Fibroblast of lung (primary cell): ENCODE measurements at regions not wholly inside any gene's neighbourhood (a gene's known extent, or its start where the extent isn't known, plus 50 kb on each side); places are given as distances from the start of the nearest gene placed in this dataset.

ENCODE experiments used
- DNase-seq, 2 donors: peaks; one replicate each; pipeline versions ENCODE4 v3.0.0 to v3.0.0-alpha.2; 2010; ENCODE audit warnings: low read depth in 2 of 2
- H2AFZ ChIP-seq: 2 replicates; pipeline ENCODE4 v1.5.1; 2012; ENCODE audit warnings: low read length, control low read depth, inconsistent platforms
- H3K27ac ChIP-seq: 2 replicates; pipeline ENCODE4 v1.5.1; 2011; ENCODE audit warnings: low read length, control low read depth; ENCODE audit not compliant: insufficient read depth
- H3K27me3 ChIP-seq: 2 replicates; pipeline ENCODE4 v1.5.1; 2011; ENCODE audit warnings: mild to moderate bottlenecking, low read length; ENCODE audit not compliant: control insufficient read depth, insufficient read depth
- H3K36me3 ChIP-seq: 2 replicates; pipeline ENCODE4 v1.5.1; 2011; ENCODE audit warnings: low read length; ENCODE audit not compliant: control insufficient read depth, insufficient read depth
- H3K4me1 ChIP-seq: 2 replicates; pipeline ENCODE4 v1.5.1; 2011; ENCODE audit warnings: low read length; ENCODE audit not compliant: control insufficient read depth, insufficient read depth; ENCODE audit errors: extremely low read depth
- H3K4me2 ChIP-seq: 2 replicates; pipeline ENCODE4 v1.5.1; 2011; ENCODE audit warnings: low read length, control low read depth; ENCODE audit not compliant: insufficient read depth; ENCODE audit errors: extremely low read depth
- H3K4me3 ChIP-seq, 4 experiments: fragments of 200-600 bp in 1 of 4; sonication (generic) in 1 of 4; replicated peaks in 1 of 4; 2 replicates each; pipeline ENCODE4 v1.5.1; 2011 to 2016; ENCODE audit warnings: low read length in 4 of 4, low read depth in 3 of 4, mild to moderate bottlenecking in 3 of 4, control low read depth in 2 of 4, inconsistent platforms in 1 of 4, mixed read lengths in 1 of 4; ENCODE audit not compliant: insufficient read depth in 1 of 4; ENCODE audit errors: control extremely low read depth in 1 of 4
- H3K79me2 ChIP-seq: 2 replicates; pipeline ENCODE4 v1.5.1; 2012; ENCODE audit warnings: mild to moderate bottlenecking, low read length, inconsistent platforms; ENCODE audit not compliant: control insufficient read depth, insufficient read depth
- H3K9ac ChIP-seq: 2 replicates; pipeline ENCODE4 v1.5.1; 2011; ENCODE audit warnings: mild to moderate bottlenecking, low read length, control low read depth; ENCODE audit not compliant: insufficient read depth
- H3K9me3 ChIP-seq: 2 replicates; pipeline ENCODE4 v1.5.1; 2012; ENCODE audit warnings: low read depth, low read length; ENCODE audit not compliant: control insufficient read depth, insufficient read depth
- H4K20me1 ChIP-seq: 2 replicates; pipeline ENCODE4 v1.5.1; 2011; ENCODE audit warnings: low read length; ENCODE audit not compliant: control insufficient read depth, insufficient read depth; ENCODE audit errors: extremely low read depth
- CTCF ChIP-seq, 2 donors: IDR thresholded peaks in 1 of 2; conservative IDR thresholded peaks in 1 of 2; 1 replicate in 1 of 2; 2 replicates in 1 of 2; pipeline ENCODE4 v1.5.1; 2011 to 2012; ENCODE audit warnings: low read length in 2 of 2, control low read depth in 1 of 2, inconsistent platforms in 1 of 2, low read depth in 1 of 2, mild to moderate bottlenecking in 1 of 2
- EZH2 ChIP-seq: IDR thresholded peaks from 2 replicates; pipeline ENCODE4 v1.5.1; 2012; ENCODE audit warnings: low read length, control low read depth, mild to moderate bottlenecking; ENCODE audit errors: missing control alignments

GRCh38 chr11:90846628-90847027 lies 623.8 kb upstream of the CHORDC1 start:
- Histone ChIP-seq H3K27ac (no peak overlapping the region), H3K4me1 (no peaks in the 10 kb centered on the region), H3K79me2 (no peaks in the 10 kb centered on the region), H3K9me3 (no peaks in the 10 kb centered on the region), H2AFZ (no peak overlapping the region), H3K9ac (no peak overlapping the region), H4K20me1 (no peaks in the 10 kb centered on the region), H3K4me2 (no peak overlapping the region), H3K36me3 (no peaks in the 10 kb centered on the region), H3K27me3 (no peaks in the 10 kb centered on the region), H3K4me3 (no peak overlapping the region)
- no peak for DNase-seq
- TF ChIP-seq CTCF (conservative IDR thresholded peaks at IDR 0.05 in 1 of 2, IDR thresholded peaks at IDR 0.05 in 1 of 2; ENCODE audit: low read depth in 1 of 2, low read length in 2 of 2) (no peak), EZH2 (no peak)

GRCh38 chr11:90845799-90846198 lies 623.0 kb upstream of the CHORDC1 start:
- Histone ChIP-seq H3K4me1 (no peaks in the 10 kb centered on the region), H3K4me2 (no peak overlapping the region), H3K9ac (no peak overlapping the region), H3K4me3 (no peak overlapping the region), H3K79me2 (no peaks in the 10 kb centered on the region), H4K20me1 (no peaks in the 10 kb centered on the region), H3K9me3 (no peaks in the 10 kb centered on the region), H3K27me3 (no peaks in the 10 kb centered on the region), H2AFZ (no peak overlapping the region), H3K36me3 (no peaks in the 10 kb centered on the region), H3K27ac (no peak overlapping the region)
- no peak for TF ChIP-seq EZH2
- TF ChIP-seq CTCF (conservative IDR thresholded peaks at IDR 0.05 in 1 of 2, IDR thresholded peaks at IDR 0.05 in 1 of 2; ENCODE audit: low read depth in 1 of 2, low read length in 2 of 2) = no peak
- no peak for DNase-seq

- DNase-seq = peak in 1 of 2 donors; percentile 1
- Histone ChIP-seq H3K4me2 (no peak overlapping the region), H3K36me3 (no peaks in the 10 kb centered on the region), H3K79me2 (no peaks in the 10 kb centered on the region), H3K9ac (no peak overlapping the region), H3K4me1 (no peaks in the 10 kb centered on the region), H3K9me3 (no peaks in the 10 kb centered on the region), H3K27me3 (no peaks in the 10 kb centered on the region), H3K4me3 (no peak overlapping the region), H2AFZ (no peak overlapping the region), H3K27ac (no peak overlapping the region), H4K20me1 (no peaks in the 10 kb centered on the region)
- TF ChIP-seq CTCF (conservative IDR thresholded peaks at IDR 0.05 in 1 of 2, IDR thresholded peaks at IDR 0.05 in 1 of 2; ENCODE audit: low read depth in 1 of 2, low read length in 2 of 2) (no peak), EZH2 (no peak)
These were observed 622.3 kb upstream of the CHORDC1 start for GRCh38 chr11:90845126-90845525.
